ENCODE measurements at regions not wholly inside any gene's neighbourhood (a gene's known extent, or its start where the extent isn't known, plus 50 kb on each side); places are given as distances from the start of the nearest gene placed in this dataset.

DNA sequence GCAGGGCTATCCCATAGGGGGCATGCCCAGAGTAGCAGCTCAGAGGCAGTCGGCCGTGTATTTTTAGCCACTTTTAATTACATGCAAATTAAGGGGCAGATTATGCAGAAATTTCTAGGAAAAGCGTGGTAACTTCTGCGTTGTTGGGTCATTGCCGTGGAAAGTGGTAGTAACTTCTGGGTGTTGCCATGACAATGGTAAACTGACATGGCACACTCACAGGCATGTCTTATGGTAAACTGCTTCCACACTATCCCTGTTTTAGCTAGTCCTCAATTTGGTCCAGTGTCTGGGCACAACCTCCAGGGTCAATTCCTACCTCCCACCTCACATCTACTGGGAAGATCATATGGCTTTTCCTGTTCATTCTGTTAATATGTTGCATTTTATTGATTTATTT lies 428.9 kb upstream of the FANCL start:
- intact Hi-C loops (cut with micrococcal nuclease; ENCODE audit: unreplicated experiment) (no loop called here), in situ Hi-C loops (cut with MboI) (no loop called here)
- no peak overlapping the region for H2AFZ ChIP-seq (ENCODE audit: control insufficient read depth, low read depth, low read length)
- no peak for ATAC-seq
- H3K9me3 ChIP-seq (replicated peaks; ENCODE audit: control insufficient read depth, insufficient read depth, low read length), result no peaks in the 10 kb centered on the region
- BruUV-seq (replicated peaks), result no TSS peak
- no peaks in the 10 kb centered on the region for H3K4me1 ChIP-seq (ENCODE audit: control insufficient read depth, insufficient read depth, low read length)
- WGBS (ENCODE audit: insufficient coverage, insufficient replicate concordance, low lambda C conversion rate, missing lambda C conversion rate), result 13% methylated on average over 5 of the region's 5 CpGs
- ChIA-PET CTCF (interaction anchor here (0.9 kb wide), 1 partner anchor 11 kb away, joined by 3 read pairs; no protein-coding TSS in a partner anchor), SMC1A (ENCODE audit: uncharacterized antibody, unreplicated experiment) (interaction anchor here (0.5 to 0.9 kb wide), 2 partner anchors 11 to 1762 kb away, joined by 3 to 4 read pairs; no protein-coding TSS in a partner anchor), POLR2A (no interaction called here), RAD21 (ENCODE audit: unreplicated experiment) (no interaction called here)
- no peak overlapping the region for H3K4me2 ChIP-seq (ENCODE audit: control insufficient read depth, insufficient read depth)
- no peak overlapping the region for H3K4me3 ChIP-seq
- H4K20me1 ChIP-seq (ENCODE audit: control insufficient read depth, insufficient read depth), result no peaks in the 10 kb centered on the region
- DNase-seq (ENCODE audit: low read depth, low spot score), result no peak
- H3K79me2 ChIP-seq (ENCODE audit: control insufficient read depth, insufficient read depth, low read length), result no peaks in the 10 kb centered on the region
- no peaks in the 10 kb centered on the region for H3K36me3 ChIP-seq (ENCODE audit: control insufficient read depth in 2 of 2, insufficient read depth in 2 of 2, low read length in 1 of 2)
- H3K27ac ChIP-seq (ENCODE audit: control insufficient read depth, insufficient read depth), result no peak overlapping the region
- no peak for TF ChIP-seq IRF4 (IDR thresholded peaks at IDR 0.05; ENCODE audit: low read depth, low read length)
- no peak for TF ChIP-seq MEF2A (IDR thresholded peaks at IDR 0.05; ENCODE audit: insufficient read depth, low read depth, low read length)
- no peak for TF ChIP-seq SMAD5 (IDR thresholded peaks at IDR 0.05; ENCODE audit: low read depth)
- no peak for TF ChIP-seq HCFC1 (IDR thresholded peaks at IDR 0.05; ENCODE audit: low read length)
- no peak for TF ChIP-seq ZNF274 (IDR thresholded peaks at IDR 0.05; ENCODE audit: insufficient read depth, insufficient read length)
- no peak for TF ChIP-seq KDM1A (IDR thresholded peaks at IDR 0.05; ENCODE audit: borderline replicate concordance)
- no peak for TF ChIP-seq HDAC2 (IDR thresholded peaks at IDR 0.05)
- no peak for TF ChIP-seq MTA2 (IDR thresholded peaks at IDR 0.05; ENCODE audit: low read depth)
- TF ChIP-seq NR2C1 (IDR thresholded peaks at IDR 0.05), result no peak
- no peak for TF ChIP-seq NFXL1 (IDR thresholded peaks at IDR 0.05; ENCODE audit: borderline replicate concordance)
- TF ChIP-seq STAT3 (IDR thresholded peaks at IDR 0.05; ENCODE audit: low read depth, low read length), result no peak
- TF ChIP-seq MYB (IDR thresholded peaks at IDR 0.05; ENCODE audit: borderline replicate concordance, low read depth, low read length), result no peak
- TF ChIP-seq SUZ12 (IDR thresholded peaks at IDR 0.05; ENCODE audit: unreplicated experiment), result no peak
- TF ChIP-seq RCOR1 (conservative IDR thresholded peaks at IDR 0.05; ENCODE audit: low read depth, low read length), result no peak
- no peak overlapping the region for H3K9ac ChIP-seq (ENCODE audit: control insufficient read depth, insufficient read depth, low read length)
- no peak for FAIRE-seq
- H3K27me3 ChIP-seq (replicated peaks in 1 of 2; ENCODE audit: control insufficient read depth in 2 of 2, insufficient read depth in 2 of 2, low read length in 1 of 2), result no peaks in the 10 kb centered on the region

All from GM12878 (cell line).